ENCODE measurements at regions not wholly inside any gene's neighbourhood (a gene's known extent, or its start where the extent isn't known, plus 50 kb on each side); places are given as distances from the start of the nearest gene placed in this dataset.
"Not testable (repeated sequence)": the region's sequence is repeated elsewhere in the genome, so short reads cannot be mapped to it uniquely, and the experiment has no call there.

DNA sequence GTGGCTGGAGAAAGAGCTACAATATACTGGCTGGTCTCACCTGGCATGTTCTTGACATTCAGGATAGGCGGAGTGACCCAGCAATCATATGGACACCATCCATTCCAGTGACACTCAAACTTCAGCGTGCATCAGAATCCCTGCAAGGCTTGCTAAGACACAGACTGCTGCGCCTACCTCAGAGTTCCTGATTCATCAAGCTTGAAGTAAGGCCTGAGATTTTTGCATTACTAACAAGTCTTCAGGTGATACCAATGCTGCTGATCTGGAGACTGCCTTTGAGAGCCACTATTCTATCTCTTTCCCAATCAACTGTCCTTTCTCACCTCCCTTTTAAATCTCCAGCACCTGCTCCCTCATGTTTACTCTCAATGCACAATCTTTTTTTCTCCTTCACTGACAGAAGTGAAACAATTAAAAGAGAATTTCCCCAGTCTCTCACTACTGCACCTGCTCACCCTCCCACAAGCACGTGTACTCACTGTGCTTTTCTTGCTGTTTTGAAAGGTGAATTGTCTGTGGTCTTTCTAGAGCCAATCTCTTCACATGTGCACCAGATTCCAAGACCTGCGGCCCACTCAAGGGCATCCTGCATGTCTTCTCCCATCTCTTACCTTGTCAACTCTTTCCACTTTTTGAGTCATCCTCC is 519.2 kb downstream of the TTLL7 start:
- TF ChIP-seq, protein P1, sequence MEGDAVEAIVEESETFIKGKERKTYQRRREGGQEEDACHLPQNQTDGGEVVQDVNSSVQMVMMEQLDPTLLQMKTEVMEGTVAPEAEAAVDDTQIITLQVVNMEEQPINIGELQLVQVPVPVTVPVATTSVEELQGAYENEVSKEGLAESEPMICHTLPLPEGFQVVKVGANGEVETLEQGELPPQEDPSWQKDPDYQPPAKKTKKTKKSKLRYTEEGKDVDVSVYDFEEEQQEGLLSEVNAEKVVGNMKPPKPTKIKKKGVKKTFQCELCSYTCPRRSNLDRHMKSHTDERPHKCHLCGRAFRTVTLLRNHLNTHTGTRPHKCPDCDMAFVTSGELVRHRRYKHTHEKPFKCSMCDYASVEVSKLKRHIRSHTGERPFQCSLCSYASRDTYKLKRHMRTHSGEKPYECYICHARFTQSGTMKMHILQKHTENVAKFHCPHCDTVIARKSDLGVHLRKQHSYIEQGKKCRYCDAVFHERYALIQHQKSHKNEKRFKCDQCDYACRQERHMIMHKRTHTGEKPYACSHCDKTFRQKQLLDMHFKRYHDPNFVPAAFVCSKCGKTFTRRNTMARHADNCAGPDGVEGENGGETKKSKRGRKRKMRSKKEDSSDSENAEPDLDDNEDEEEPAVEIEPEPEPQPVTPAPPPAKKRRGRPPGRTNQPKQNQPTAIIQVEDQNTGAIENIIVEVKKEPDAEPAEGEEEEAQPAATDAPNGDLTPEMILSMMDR (IDR thresholded peaks at IDR 0.05; ENCODE audit: low read length): not testable (repeated sequence)
- TF ChIP-seq EZH2 (IDR thresholded peaks at IDR 0.05; ENCODE audit: borderline replicate concordance, low read length): not testable (repeated sequence)
